HG03469 (cell line): ENCODE measurements at regions not wholly inside any gene's neighbourhood (a gene's known extent, or its start where the extent isn't known, plus 50 kb on each side); places are given as distances from the start of the nearest gene placed in this dataset.
A peak's percentile ranks its signal among the peaks of the same experiment; 100 is the strongest.
"Not testable (repeated sequence)": the region's sequence is repeated elsewhere in the genome, so short reads cannot be mapped to it uniquely, and the experiment has no call there.

Experiments
- ATAC-seq: cut with Tn5 transposase; IDR thresholded peaks from one replicate; pipeline ENCODE4 v1.9.1; 2021; ENCODE audit warnings: mild to moderate bottlenecking, moderate library complexity, moderate number of reproducible peaks; ENCODE audit not compliant: unreplicated experiment

DNA sequence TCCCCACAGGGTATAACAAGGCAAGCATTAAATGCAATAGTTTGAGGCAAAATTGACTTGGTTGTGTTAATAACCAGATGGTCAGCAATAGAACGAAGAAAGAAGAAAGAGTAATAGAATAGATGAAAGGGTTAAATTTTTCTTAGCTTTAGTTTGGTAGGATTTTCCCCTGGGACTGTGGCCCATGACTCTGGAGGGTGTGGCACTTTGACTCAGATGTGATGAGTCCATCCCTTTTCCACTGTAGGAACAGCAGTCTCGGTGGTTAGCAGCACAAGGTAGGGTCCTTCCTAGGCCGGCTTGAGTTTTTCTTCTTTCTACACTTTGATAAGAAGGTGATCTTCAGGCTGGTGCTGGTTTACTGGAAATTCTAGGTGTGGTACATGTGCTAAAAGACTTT, 321.0 kb downstream of the CGGBP1 start:
- not testable (repeated sequence) for ATAC-seq

DNA sequence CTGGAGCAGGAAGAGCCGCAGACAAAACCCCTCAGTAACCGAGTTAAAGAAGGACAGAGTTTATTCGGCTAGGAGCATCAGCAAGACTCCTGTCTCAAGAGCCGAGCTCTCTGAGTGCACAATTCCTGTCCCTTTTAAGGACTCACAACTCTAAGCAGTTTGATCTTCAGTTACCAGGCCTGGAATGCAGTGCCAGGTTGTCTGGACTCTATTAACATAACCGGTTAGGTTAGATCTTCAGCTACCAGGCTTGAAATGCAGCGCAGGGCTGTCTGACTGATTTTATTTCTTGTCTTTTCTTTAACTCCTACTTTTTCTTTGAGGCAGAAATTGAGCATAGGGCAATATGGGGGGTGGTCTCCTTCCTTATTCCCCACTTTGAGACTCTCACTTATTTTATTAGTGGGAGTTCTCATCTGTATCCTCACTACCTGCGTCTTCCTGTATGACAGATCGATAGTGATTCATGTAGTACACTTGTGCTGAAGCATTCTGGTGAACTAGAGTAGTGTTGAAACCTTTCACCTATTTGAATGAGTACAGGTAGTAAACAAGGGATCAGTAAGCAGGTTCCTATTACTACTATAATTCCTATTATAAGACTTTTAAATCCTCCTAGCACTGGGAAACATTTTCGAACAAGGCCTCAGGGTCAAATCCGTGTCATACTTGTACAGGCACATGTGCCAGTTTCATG, 325.0 kb downstream of the CGGBP1 start:
- ATAC-seq: no peak

DNA sequence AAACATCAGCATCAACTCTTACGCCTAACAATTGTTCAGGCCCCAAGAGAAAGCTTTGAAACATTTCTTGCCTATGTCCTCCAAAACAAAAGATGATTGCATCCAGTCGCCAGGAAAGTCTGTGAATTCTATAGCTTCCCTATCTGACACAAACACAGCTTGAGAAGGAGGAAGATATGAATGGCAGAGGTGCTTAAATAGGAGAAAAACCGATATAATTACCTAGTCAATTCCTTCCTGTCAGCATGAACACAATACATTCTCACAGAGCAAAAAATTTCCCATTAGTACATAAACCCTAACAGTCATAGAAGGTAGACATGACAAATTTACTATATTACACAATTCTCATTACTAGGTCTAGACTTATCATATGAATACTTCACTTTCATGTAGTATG, 326.5 kb downstream of the CGGBP1 start:
- no peak for ATAC-seq

DNA sequence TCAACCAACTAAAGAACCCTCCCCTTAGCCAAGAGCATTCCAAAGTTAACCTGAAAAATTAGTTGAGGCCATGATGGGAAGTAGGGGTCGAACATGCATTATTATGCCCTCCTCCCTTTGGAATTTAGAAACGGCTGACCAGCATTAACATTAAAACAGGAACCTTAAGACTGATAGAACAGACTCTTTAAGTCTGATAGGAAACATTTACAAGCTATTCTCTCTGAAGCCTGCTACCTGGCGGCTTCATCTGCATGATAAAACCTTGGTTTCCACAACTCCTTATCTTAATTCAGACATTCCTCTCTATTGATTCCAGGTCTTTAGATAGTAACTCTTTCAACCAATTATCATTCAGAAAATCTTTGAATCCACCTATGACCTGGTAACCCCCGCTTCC, 331.0 kb downstream of the CGGBP1 start:
- ATAC-seq: no peak

DNA sequence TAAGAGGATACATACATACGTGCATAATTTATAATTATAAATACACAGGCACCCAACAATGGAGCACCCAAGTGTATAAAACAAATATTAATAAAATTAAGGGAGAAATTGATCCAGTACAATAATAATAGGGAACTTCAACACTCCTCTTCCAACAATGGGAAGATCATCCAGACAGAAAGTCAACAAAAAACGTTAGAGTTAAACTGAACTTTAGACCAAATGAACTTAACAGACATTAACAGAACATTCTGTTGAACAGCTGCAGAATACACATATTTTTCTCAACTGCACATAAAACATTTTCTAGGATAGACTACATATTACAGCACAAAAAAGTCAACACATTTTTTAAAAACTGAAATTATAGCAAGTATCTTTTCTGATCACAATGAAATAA, 339.7 kb downstream of the CGGBP1 start:
- ATAC-seq: no peak

DNA sequence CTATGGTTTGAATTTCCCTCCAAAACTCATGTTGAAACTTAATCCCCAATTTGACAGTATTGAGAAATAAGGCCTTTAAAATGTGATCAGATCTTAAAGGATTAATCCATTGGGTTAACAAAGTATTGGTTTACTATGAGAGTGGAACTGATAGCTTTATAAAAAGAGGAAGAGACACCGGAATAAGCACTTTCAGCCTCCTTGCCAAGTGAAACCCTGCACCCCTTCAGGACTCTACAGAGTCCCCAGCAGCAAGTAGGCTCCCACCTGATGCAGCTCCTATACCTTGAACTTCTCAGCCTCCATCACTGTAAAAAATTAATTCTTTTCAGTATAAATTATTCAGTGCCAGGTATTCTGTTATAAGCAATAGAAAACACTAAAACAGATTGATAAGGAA, 348.3 kb downstream of the CGGBP1 start:
- no peak for ATAC-seq

DNA sequence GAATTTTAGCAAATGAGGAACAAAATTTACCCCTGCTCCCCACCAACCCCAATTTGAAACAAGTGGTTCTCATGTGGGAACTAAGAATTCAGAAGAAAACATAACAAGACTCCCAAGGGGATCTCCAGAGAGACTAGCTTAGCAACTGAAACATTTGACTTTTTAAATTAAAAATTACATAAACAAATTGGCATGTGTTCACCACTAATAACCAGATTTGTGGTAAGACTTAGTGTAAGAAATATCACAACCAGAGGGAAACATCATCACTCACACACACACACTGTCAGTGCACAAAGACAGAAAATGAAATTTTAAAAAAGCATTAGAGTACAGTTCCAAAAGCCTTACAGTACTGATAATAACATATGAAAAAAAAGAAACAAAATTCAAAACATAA, 348.8 kb downstream of the CGGBP1 start:
- no peak for ATAC-seq

DNA sequence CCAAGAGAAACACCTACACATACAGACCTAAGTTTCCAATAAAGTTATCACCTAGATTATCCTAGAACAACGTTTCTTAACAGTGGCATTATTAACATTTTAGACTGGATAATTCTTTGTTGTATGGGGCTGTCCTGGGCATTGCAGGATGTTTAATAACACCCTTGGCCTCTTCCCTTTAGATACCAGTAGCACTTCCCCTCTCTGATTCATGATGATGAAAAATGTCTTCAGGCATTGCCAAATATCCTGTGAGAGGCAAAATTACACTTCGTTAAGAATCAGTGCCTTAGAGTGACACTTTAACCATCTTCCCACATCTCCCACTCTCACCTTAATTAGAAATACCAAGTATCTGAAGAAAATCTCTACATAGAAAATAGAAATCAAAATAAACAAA, 352.6 kb downstream of the CGGBP1 start:
- no peak for ATAC-seq

DNA sequence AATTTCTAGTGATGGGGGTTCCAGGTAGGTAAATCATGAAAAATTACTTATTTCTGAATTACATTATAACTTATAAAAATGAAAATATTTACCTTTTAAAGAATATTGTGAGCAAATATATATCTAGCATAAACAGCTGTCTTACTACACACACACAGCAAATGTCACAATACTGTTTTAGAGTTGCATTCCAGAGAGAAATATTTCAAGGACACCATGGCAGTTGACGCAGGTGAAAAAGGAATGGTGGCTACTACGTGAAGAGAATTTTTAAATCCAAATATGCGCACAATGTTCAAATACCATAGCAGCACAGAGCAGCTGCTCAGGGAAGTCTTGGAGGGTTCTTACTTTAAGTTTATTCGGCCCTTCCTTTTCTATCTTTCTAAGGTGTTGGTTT, 356.2 kb downstream of the CGGBP1 start:
- no peak for ATAC-seq

DNA sequence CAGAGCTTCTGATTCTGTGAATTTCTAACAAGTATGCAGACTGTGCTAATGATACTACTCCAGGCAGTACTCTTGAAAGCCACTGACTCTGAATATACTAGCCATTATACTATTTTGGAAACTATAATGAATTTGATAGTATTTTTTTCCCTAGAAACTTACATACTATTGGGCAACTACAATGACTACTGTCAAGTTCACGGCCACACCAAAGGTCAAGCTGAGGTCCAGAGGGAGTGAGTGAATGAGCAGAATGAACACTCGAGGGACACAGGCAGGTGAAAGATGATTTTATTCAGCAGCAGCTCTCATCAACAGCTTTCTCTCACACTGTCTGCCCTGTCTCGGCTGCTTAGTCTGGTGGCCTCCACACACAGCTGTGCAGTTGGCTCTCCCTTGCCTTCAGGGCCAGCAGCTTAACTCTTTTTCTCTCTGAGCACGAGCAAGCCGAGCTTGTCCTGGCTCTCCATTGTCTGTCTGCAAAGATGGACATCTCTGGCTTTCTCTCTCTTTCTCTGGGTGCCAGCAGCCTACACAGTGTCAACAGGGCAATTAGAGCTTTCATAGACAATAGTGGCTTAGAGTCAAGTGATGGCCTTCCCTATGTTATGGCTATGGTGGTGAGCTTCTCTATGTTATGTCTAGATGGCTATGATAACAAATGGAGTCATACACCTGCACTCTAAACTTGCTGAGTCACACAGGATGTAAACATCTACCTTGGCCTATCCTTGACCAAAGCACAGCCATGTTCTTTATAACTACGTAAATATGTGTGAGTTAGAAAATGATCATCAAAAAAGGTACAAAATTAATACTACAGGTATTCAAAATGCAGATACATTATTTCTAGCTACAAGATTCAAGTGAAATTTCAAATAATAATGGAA, 362.4 kb downstream of the CGGBP1 start:
- no peak for ATAC-seq

DNA sequence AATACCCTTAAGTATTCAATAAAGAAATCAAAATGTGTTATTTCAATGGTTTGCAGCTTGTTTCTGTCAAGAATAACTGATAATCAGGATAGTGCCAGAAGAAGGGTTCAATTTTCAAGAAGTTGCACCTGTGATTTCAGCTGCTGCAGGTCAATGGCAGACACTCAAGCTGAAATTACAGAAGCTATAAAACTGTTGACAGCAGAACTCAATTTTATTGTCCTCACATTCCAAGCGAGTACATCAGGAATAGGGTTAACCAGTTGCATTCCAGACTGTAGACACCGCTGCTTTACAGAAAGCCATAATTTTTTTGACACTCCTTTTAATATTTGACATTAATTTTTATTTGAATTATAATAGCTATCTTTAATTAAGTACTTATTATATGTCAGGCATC, 364.1 kb downstream of the CGGBP1 start:
- no peak for ATAC-seq

DNA sequence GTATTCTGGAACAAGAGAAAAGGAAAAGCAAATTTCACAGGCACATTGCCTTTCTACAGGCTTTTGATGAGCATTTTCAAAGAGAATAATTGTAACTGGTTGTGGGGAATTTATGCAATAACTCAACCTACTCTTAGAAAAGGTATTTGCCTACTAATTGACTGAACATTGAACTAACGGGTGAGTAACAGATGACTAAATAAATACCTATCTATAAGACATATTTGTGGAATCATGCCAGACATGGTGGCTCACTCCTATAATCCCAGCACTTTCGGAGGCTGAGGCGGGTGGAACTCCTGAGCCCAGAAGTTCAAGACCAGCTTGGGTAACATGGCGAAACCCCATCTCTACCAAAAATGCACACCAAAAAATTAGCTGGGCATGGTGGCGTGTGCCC, 367.7 kb downstream of the CGGBP1 start:
- no peak for ATAC-seq

DNA sequence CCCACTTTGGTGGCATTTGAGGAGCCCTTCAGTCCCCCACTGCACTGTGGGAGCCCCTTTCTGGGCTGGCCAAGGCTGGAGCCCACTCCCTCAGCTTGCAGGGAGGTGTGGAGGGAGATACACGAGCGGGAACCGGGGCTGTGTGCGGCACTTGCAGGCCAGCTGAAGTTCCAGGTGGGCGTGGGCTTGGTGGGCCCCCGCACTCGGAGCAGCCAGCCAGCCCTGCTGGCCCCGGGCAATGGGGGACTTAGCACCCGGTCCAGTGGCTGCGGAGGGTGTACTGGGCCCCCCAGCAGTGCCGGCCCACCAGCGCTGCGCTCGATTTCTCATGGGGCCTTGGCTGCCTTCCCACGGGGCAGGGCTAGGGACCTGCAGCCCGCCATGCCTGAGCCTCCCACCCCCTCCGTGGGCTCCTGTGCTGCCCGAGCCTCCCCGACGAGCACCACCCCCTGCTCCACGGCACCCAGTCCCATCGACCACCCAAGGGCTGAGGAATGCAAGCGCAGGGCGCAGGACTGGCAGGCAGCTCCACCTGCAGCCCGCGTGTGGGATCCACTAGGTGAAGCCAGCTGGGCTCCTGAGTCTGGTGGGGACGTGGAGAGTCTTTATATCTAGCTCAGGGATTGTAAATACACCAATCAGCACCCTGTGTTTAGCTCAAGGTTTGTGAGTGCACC, 379.7 kb downstream of the CGGBP1 start:
- not testable (repeated sequence) for ATAC-seq

DNA sequence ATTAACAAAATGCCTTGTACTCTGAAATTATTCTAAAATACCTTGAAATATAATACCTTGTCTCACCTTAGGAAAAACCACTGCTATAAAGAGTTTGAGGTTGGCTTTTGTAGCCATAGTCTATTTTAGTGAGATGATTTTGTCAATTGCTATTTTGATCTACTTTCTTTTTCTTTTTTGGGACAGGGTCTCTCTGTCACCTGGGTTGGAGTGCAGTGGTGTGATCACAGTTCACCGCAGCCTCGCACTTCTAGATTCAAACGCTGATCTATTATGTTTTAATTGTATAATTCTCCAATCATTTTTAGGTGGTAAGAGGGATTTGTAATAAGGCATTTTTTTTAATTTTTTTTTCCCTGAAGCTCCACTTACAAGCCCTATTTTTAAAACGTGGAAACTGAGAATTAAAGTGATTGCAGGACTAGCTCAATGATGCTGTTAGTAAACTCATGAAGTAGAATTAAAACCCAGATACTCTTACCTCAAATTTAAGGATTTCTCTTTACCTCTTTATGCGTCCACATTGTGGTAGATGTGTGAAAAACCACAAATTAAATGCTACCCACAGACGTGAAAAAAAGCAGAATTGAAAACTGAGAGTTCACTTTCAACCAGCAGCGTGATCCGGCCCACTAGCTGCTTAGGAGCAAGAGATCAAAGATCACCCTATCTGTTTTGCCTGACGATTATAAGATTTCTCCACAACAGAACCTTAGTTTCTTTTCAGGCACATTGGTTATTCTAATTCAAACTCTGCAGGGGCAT, 384.2 kb downstream of the CGGBP1 start:
- peak; percentile 98 for ATAC-seq

DNA sequence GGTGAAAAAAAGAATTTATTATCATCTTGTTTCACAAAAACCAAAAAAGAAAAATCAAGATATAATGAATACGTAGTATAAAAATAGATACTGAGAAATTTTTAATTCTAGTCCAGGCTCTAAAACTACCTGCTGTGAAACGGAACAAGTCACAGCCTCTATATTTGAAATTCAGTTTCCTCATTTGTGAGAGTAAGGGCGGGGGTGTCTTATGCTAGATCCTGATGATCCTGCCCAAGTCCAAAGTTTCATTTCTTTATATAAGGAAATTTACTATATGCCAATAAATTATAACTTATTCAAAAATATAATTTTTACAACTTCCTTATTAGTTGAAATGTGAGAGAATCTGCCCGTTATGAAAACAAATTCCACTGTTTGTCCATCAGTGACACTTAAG, 385.7 kb downstream of the CGGBP1 start:
- ATAC-seq: no peak

DNA sequence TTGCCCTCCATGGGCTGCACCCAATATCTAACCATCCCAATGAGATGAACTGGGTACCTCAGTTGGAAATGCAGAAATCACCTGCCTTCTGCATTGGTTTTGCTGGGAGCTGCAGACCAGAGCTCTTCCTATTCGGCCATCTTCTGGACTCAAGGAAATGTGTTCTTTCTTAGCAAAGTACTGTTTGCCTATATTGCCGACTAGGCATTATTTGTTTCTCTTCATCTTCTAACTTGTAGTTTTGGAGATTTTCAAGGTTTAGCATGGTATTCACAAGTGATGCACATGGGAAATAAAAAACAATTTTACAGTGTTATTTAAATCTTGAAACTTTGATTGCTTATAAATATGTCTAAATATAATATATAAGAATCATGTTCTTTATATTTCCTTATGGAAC, 377.8 kb upstream of the POU1F1 start:
- no peak for ATAC-seq

DNA sequence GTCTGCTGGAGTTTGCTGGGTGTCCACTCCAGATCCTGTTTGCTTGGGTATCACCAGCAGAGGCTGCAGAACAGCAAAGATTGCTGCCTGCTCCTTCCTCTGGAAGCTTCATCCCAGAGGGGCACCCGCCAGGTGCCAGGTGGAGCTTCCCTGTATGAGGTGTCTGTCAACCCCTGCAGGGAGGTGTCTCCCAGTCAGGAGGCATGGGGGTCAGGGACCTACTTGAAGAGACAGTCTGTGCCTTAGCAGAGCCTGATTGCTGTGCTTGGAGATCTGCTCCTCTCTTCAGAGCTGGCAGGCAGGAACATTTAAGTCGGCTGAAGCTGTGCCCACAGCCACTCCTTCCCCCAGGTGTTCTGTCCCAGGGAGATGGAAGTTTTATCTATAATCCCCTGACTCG, 376.8 kb upstream of the POU1F1 start:
- not testable (repeated sequence) for ATAC-seq

DNA sequence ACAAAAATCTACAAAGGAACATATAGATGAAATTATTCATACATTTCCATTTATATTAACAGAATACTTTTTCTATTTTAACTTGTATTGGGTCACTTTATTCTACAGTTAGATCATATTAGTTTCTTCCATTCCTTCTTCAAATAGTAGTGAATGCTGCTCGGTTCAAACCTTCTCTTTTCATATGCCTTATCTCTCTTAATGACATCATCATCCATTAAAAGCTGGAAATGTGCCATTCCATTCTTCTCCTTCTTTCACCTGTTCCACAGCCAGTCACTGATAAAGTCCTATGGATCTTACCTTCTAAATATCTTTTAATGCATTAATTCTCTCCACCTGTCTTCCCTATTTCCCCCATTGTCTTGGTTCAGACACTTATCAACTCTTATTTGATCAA, 358.0 kb upstream of the POU1F1 start:
- ATAC-seq: no peak

DNA sequence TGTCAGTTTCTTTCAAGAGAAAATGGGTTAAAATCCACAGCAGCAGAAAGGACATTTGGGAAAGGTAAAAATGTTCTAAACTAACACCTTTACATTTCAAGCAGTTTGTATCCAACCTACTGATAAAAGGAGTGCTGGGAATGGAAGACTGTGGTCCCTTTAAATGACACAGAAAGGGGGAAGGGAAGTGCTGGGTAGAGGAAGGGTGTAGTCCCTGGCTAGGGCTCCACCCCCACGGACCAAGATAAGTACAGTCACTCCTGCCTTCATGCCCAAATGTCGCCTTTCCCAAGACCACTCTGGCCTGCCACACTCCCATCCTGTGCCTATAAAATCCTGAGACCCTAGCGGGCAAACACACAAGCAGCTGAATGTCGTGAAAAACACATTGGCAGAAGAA, 350.9 kb upstream of the POU1F1 start:
- ATAC-seq: no peak

DNA sequence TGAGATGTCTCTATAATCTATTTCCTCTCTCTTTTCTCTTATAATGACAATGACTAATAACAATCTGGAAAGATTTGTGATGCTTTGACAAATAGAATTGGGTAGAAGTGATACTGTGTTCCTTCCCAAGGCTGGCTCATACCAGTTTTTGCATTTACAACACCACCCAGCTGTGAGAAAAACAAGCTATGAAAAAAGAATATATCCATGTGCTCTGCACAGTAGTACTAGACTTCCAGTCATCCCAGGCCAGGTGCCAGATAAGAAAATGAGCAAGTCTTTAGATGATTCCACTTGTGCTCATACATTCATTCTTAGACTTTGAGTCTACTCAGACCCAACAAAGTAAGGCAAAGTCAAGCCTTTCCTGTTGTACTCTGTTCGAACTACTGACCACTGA, 350.2 kb upstream of the POU1F1 start:
- no peak for ATAC-seq

DNA sequence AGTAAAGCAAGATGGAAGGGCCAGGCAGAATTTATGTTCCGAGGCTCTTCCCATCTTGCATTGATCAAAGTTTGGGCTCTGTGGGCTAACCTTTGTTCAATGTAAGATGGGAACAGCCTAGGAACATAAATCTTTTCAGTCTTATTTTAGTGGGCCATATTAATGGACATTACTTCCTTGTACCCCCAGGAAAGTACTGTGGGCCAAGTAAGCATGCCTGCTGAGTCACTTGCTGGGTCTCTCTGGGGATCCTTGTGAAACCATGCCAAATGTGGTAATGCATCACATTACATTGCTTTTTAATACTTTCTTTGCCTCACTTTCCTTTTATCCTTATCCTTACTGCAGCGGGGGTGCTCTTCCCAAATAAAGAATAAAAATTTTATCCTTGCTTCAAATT, 349.5 kb upstream of the POU1F1 start:
- no peak for ATAC-seq
